Neuronal stem cell (in vitro differentiated cells): ENCODE measurements at regions not wholly inside any gene's neighbourhood (a gene's known extent, or its start where the extent isn't known, plus 50 kb on each side); places are given as distances from the start of the nearest gene placed in this dataset.

ENCODE experiments used
- DNase-seq: peaks from one replicate; pipeline ENCODE4 v3.0.0-alpha.2; 2013; ENCODE audit warnings: low spot score
- H2AFZ ChIP-seq: one replicate; pipeline ENCODE4 v1.6.1; 2013; ENCODE audit warnings: mild to moderate bottlenecking, low read length, inconsistent platforms
- H2AK5ac ChIP-seq: 2 replicates; pipeline ENCODE4 v1.6.1; 2013; ENCODE audit warnings: low read depth, mild to moderate bottlenecking, inconsistent platforms, low read length, moderate library complexity, mixed read lengths
- H2BK120ac ChIP-seq: 2 replicates; pipeline ENCODE4 v1.6.1; 2013; ENCODE audit warnings: low read depth, mild to moderate bottlenecking, inconsistent platforms, low read length, moderate library complexity, mixed read lengths
- H2BK12ac ChIP-seq: one replicate; pipeline ENCODE4 v1.6.1; 2013; ENCODE audit warnings: low read length, inconsistent platforms
- H2BK15ac ChIP-seq: 2 replicates; pipeline ENCODE4 v1.6.1; 2013; ENCODE audit warnings: mild to moderate bottlenecking, low read length, inconsistent platforms, mixed read lengths
- H2BK5ac ChIP-seq: one replicate; pipeline ENCODE4 v1.6.1; 2013; ENCODE audit warnings: inconsistent platforms, mild to moderate bottlenecking, low read length, moderate library complexity
- H3K14ac ChIP-seq: one replicate; pipeline ENCODE4 v1.6.1; 2013; ENCODE audit warnings: low read length, inconsistent platforms
- H3K18ac ChIP-seq: 2 replicates; pipeline ENCODE4 v1.6.1; 2013; ENCODE audit warnings: low read length, inconsistent platforms
- H3K23ac ChIP-seq: 2 replicates; pipeline ENCODE4 v1.6.1; 2013; ENCODE audit warnings: low read depth, mild to moderate bottlenecking, mixed read lengths, low read length, inconsistent platforms; ENCODE audit not compliant: poor library complexity
- H3K27ac ChIP-seq: replicated peaks from 3 replicates; pipeline ENCODE4 v1.5.1; 2013; ENCODE audit warnings: low read length, inconsistent platforms
- H3K27me3 ChIP-seq, 3 experiments: 2 replicates each; pipeline ENCODE4 v1.6.1; 2013; ENCODE audit warnings: low read length in 3 of 3, mild to moderate bottlenecking in 2 of 3, inconsistent platforms in 1 of 3, low read depth in 1 of 3, mixed read lengths in 1 of 3, moderate library complexity in 1 of 3; ENCODE audit not compliant: control insufficient read depth in 3 of 3, insufficient read depth in 3 of 3
- H3K36me3 ChIP-seq, 2 donors: replicated peaks in 1 of 2; 2 replicates each; pipeline ENCODE4 v1.6.1; 2013; ENCODE audit warnings: low read length in 2 of 2; ENCODE audit not compliant: control insufficient read depth in 2 of 2, insufficient read depth in 2 of 2
- H3K4ac ChIP-seq: 2 replicates; pipeline ENCODE4 v1.6.1; 2013; ENCODE audit warnings: inconsistent platforms, mild to moderate bottlenecking, low read length, moderate library complexity
- H3K4me1 ChIP-seq, 2 donors: 1 replicate in 1 of 2; 2 replicates in 1 of 2; pipeline ENCODE4 v1.6.1; 2013; ENCODE audit warnings: low read length in 2 of 2, low read depth in 1 of 2; ENCODE audit not compliant: control insufficient read depth in 2 of 2, insufficient read depth in 1 of 2
- H3K4me2 ChIP-seq: one replicate; pipeline ENCODE4 v1.6.1; 2013; ENCODE audit warnings: mild to moderate bottlenecking, low read length, inconsistent platforms; ENCODE audit not compliant: insufficient read depth, poor library complexity, severe bottlenecking
- H3K4me3 ChIP-seq, 2 donors: 2 replicates each; pipeline ENCODE4 v1.5.1; 2013; ENCODE audit warnings: low read length in 2 of 2, mild to moderate bottlenecking in 2 of 2, inconsistent platforms in 1 of 2, moderate library complexity in 1 of 2
- H3K79me1 ChIP-seq: one replicate; pipeline ENCODE4 v1.6.1; 2013; ENCODE audit warnings: low read depth, mild to moderate bottlenecking, inconsistent platforms, low read length, moderate library complexity
- H3K9ac ChIP-seq: one replicate; pipeline ENCODE4 v1.6.1; 2013; ENCODE audit warnings: mild to moderate bottlenecking, low read depth, low read length, inconsistent platforms; ENCODE audit not compliant: poor library complexity
- H3K9me3 ChIP-seq, 2 donors: replicated peaks in 1 of 2; 2 replicates each; pipeline versions ENCODE3 to v1.6.1; 2013; ENCODE audit warnings: low read length in 2 of 2, mild to moderate bottlenecking in 2 of 2, inconsistent platforms in 1 of 2, low read depth in 1 of 2, mixed read lengths in 1 of 2, moderate library complexity in 1 of 2; ENCODE audit not compliant: control insufficient read depth in 2 of 2, insufficient read depth in 1 of 2
- H4K8ac ChIP-seq: one replicate; pipeline ENCODE4 v1.6.1; 2013; ENCODE audit warnings: low read depth, mild to moderate bottlenecking, inconsistent platforms, low read length, moderate library complexity
- H4K91ac ChIP-seq: one replicate; pipeline ENCODE4 v1.6.1; 2013; ENCODE audit warnings: low read length, low read depth, mild to moderate bottlenecking, inconsistent platforms; ENCODE audit not compliant: poor library complexity
- WGBS, 2 donors: extraction: QIAGEN DNeasy Blood & Tissue Kit; methylation state at CpG; one replicate each; pipeline ENCODE4 v1.1.7; 2013; ENCODE audit warnings: missing lambda C conversion rate in 2 of 2, mixed read lengths in 1 of 2; ENCODE audit not compliant: insufficient read length in 2 of 2, insufficient replicate concordance in 1 of 2; ENCODE audit errors: extremely low coverage in 2 of 2; 5-methylcytosine and 5-hydroxymethylcytosine counted together

- Histone ChIP-seq H3K4me1 (peaks cover 0 to 2% of the 10 kb centered on the region in 2 donors), H3K23ac (no peak overlapping the region), H3K36me3 (peaks cover 0 to 7% of the 10 kb centered on the region in 2 donors), H2BK120ac (no peak overlapping the region), H2BK5ac (no peak overlapping the region), H2BK15ac (no peak overlapping the region), H3K9ac (no peak overlapping the region), H3K9me3 (peaks cover 0 to 12% of the 10 kb centered on the region in 2 donors), H3K27me3 (no peaks in the 10 kb centered on the region), H3K27ac (no peak overlapping the region), H4K91ac (no peak overlapping the region), H3K4ac (no peak overlapping the region), H2AK5ac (no peak overlapping the region), H2BK12ac (no peak overlapping the region), H3K4me3 (no peak overlapping the region), H3K4me2 (no peak overlapping the region), H2AFZ (no peak overlapping the region), H3K14ac (no peak overlapping the region), H3K79me1 (no peaks in the 10 kb centered on the region), H3K18ac (no peak overlapping the region), H4K8ac (no peak overlapping the region)
- WGBS, 2 donors = no CpG with 5 or more reads among the region's 19 CpGs
- no peak for DNase-seq
These were observed 122.2 kb upstream of the RTL1 start for GRCh38 chr14:101025696-101026095.

GRCh38 chr14:101026341-101026740, 122.8 kb upstream of the RTL1 start:
- Histone ChIP-seq H3K9me3 (peaks cover 0 to 12% of the 10 kb centered on the region in 2 donors), H3K27ac (no peak overlapping the region), H2BK5ac (no peak overlapping the region), H3K9ac (no peak overlapping the region), H3K79me1 (no peaks in the 10 kb centered on the region), H2AK5ac (no peak overlapping the region), H3K18ac (no peak overlapping the region), H2AFZ (no peak overlapping the region), H2BK15ac (no peak overlapping the region), H4K91ac (no peak overlapping the region), H2BK120ac (no peak overlapping the region), H3K27me3 (no peaks in the 10 kb centered on the region), H3K14ac (no peak overlapping the region), H3K4me1 (peaks cover 0 to 2% of the 10 kb centered on the region in 2 donors), H2BK12ac (no peak overlapping the region), H3K4ac (no peak overlapping the region), H3K23ac (no peak overlapping the region), H3K36me3 (peaks cover 0 to 8% of the 10 kb centered on the region in 2 donors), H3K4me3 (no peak overlapping the region), H3K4me2 (no peak overlapping the region), H4K8ac (no peak overlapping the region)
- WGBS, 2 donors = no CpG with 5 or more reads among the region's 7 CpGs
- DNase-seq = no peak

- H3K4me1 ChIP-seq = peaks cover 0 to 2% of the 10 kb centered on the region in 2 donors
- no peak overlapping the region for H3K27ac ChIP-seq
- no peak overlapping the region for H4K91ac ChIP-seq
- H3K4me2 ChIP-seq = no peak overlapping the region
- no peak overlapping the region for H3K23ac ChIP-seq
- no peak overlapping the region for H2BK15ac ChIP-seq
- no peak overlapping the region for H2BK120ac ChIP-seq
- no peaks in the 10 kb centered on the region for H3K27me3 ChIP-seq
- H3K9me3 ChIP-seq = peaks cover 0 to 12% of the 10 kb centered on the region in 2 donors
- H3K4me3 ChIP-seq = no peak overlapping the region
- no peaks in the 10 kb centered on the region for H3K79me1 ChIP-seq
- H2BK5ac ChIP-seq = no peak overlapping the region
- DNase-seq = no peak
- peaks cover 0 to 8% of the 10 kb centered on the region in 2 donors for H3K36me3 ChIP-seq
- no peak overlapping the region for H4K8ac ChIP-seq
- H3K18ac ChIP-seq = no peak overlapping the region
- H3K14ac ChIP-seq = no peak overlapping the region
- no peak overlapping the region for H2BK12ac ChIP-seq
- H2AFZ ChIP-seq = no peak overlapping the region
- no peak overlapping the region for H3K9ac ChIP-seq
- H3K4ac ChIP-seq = no peak overlapping the region
- H2AK5ac ChIP-seq = no peak overlapping the region
- WGBS, 2 donors = no CpG with 5 or more reads among the region's 10 CpGs
These were observed 123.8 kb upstream of the RTL1 start for GRCh38 chr14:101027291-101027690.

GRCh38 chr14:101027966-101028365, 124.4 kb upstream of the RTL1 start:
- no peak overlapping the region for H3K9ac ChIP-seq
- no peak overlapping the region for H2AFZ ChIP-seq
- no peak overlapping the region for H3K18ac ChIP-seq
- no peak overlapping the region for H2BK12ac ChIP-seq
- H3K4me1 ChIP-seq = peaks cover 0 to 2% of the 10 kb centered on the region in 2 donors
- no peak overlapping the region for H3K23ac ChIP-seq
- no peak overlapping the region for H3K4ac ChIP-seq
- H4K8ac ChIP-seq = no peak overlapping the region
- no peak overlapping the region for H3K27ac ChIP-seq
- H3K4me3 ChIP-seq = no peak overlapping the region
- H3K14ac ChIP-seq = no peak overlapping the region
- no peak overlapping the region for H4K91ac ChIP-seq
- WGBS, 2 donors = no CpG with 5 or more reads among the region's 5 CpGs
- H3K79me1 ChIP-seq = no peaks in the 10 kb centered on the region
- H2BK15ac ChIP-seq = no peak overlapping the region
- no peak overlapping the region for H2BK120ac ChIP-seq
- peaks cover 0 to 8% of the 10 kb centered on the region in 2 donors for H3K36me3 ChIP-seq
- no peaks in the 10 kb centered on the region for H3K27me3 ChIP-seq
- H2AK5ac ChIP-seq = no peak overlapping the region
- peaks cover 0 to 12% of the 10 kb centered on the region in 2 donors for H3K9me3 ChIP-seq
- H3K4me2 ChIP-seq = no peak overlapping the region
- DNase-seq = no peak
- no peak overlapping the region for H2BK5ac ChIP-seq
